ENCODE measurements at regions not wholly inside any gene's neighbourhood (a gene's known extent, or its start where the extent isn't known, plus 50 kb on each side); places are given as distances from the start of the nearest gene placed in this dataset.

DNA sequence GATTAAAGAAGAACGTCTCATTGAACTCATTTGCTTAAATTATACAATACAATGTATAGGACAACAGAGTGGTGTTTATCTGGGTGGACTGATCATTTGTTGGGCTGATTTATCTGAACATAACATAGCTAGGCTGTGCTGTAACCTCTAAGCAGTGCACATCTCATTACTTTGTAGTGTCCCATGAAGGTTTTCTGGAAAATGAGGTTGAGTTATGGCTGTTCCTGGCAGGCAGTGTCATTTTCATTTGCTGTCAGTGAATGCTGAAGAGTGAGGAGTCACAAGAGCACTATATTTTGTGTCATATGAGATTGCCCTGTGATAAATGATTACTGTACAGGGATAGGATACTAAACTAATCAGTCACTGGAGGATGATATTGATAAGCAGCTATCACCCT is 340.2 kb downstream of the HS3ST3B1 start:
- no peak overlapping the region for H2AFZ ChIP-seq (ENCODE audit: low read depth, low read length)
- no peaks in the 10 kb centered on the region for H3K9me3 ChIP-seq (ENCODE audit: insufficient read depth, low read length)
- no peaks in the 10 kb centered on the region for H3K36me3 ChIP-seq (replicated peaks; ENCODE audit: low read depth, low read length)

DNA sequence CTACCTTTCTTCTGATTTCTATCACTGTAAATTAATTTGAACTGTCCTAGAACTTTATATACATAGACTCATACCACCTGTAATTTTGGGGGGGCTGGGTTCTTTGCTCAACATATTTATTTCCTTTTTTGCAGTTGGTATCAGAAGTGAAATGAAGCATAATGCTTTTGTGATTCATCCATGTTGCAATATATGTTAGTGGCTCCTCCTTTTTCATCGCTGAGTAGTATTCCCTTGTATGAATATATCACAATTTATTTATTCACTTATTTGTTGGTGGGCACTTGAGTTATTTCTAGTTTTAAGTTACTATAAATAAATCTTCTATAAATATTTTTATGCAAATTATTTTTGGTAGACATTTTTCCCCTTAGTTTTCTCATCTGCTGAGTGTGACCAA is 336.4 kb downstream of the HS3ST3B1 start:
- H3K9ac ChIP-seq (ENCODE audit: low read length), result no peak overlapping the region
- H4K20me1 ChIP-seq (ENCODE audit: insufficient read depth, low read length), result no peaks in the 10 kb centered on the region
- H3K79me2 ChIP-seq (ENCODE audit: low read length), result no peaks in the 10 kb centered on the region
- no peak for TF ChIP-seq EZH2phosphoT487 (IDR thresholded peaks at IDR 0.05; ENCODE audit: low read depth)
- TF ChIP-seq, protein P1, sequence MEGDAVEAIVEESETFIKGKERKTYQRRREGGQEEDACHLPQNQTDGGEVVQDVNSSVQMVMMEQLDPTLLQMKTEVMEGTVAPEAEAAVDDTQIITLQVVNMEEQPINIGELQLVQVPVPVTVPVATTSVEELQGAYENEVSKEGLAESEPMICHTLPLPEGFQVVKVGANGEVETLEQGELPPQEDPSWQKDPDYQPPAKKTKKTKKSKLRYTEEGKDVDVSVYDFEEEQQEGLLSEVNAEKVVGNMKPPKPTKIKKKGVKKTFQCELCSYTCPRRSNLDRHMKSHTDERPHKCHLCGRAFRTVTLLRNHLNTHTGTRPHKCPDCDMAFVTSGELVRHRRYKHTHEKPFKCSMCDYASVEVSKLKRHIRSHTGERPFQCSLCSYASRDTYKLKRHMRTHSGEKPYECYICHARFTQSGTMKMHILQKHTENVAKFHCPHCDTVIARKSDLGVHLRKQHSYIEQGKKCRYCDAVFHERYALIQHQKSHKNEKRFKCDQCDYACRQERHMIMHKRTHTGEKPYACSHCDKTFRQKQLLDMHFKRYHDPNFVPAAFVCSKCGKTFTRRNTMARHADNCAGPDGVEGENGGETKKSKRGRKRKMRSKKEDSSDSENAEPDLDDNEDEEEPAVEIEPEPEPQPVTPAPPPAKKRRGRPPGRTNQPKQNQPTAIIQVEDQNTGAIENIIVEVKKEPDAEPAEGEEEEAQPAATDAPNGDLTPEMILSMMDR (IDR thresholded peaks at IDR 0.05; ENCODE audit: low read depth, low read length), result no peak
- H3K36me3 ChIP-seq (replicated peaks; ENCODE audit: low read depth, low read length), result no peaks in the 10 kb centered on the region
- no peak overlapping the region for H3K4me3 ChIP-seq (ENCODE audit: low read length)
- no peaks in the 10 kb centered on the region for H3K4me1 ChIP-seq (ENCODE audit: low read length)
- H2AFZ ChIP-seq (ENCODE audit: low read depth, low read length), result no peak overlapping the region
- H3K27ac ChIP-seq (ENCODE audit: low read length), result no peak overlapping the region
- H3K9me3 ChIP-seq (ENCODE audit: insufficient read depth, low read length), result no peaks in the 10 kb centered on the region
- no peak overlapping the region for H3K4me2 ChIP-seq (ENCODE audit: low read length)
- no peaks in the 10 kb centered on the region for H3K27me3 ChIP-seq (ENCODE audit: low read depth, low read length)

More for the DNA sequence above, 340.2 kb downstream of the HS3ST3B1 start:
- Histone ChIP-seq H3K4me3 (ENCODE audit: low read length) (no peak overlapping the region), H3K79me2 (ENCODE audit: low read length) (no peaks in the 10 kb centered on the region), H4K20me1 (ENCODE audit: insufficient read depth, low read length) (no peaks in the 10 kb centered on the region), H3K4me2 (ENCODE audit: low read length) (no peak overlapping the region), H3K27me3 (ENCODE audit: low read depth, low read length) (no peaks in the 10 kb centered on the region), H3K27ac (ENCODE audit: low read length) (no peak overlapping the region), H3K4me1 (ENCODE audit: low read length) (no peaks in the 10 kb centered on the region), H3K9ac (ENCODE audit: low read length) (no peak overlapping the region)
- TF ChIP-seq, protein P1 (IDR thresholded peaks at IDR 0.05; ENCODE audit: low read depth, low read length), result no peak
- no peak for TF ChIP-seq EZH2phosphoT487 (IDR thresholded peaks at IDR 0.05; ENCODE audit: low read depth)

DNA sequence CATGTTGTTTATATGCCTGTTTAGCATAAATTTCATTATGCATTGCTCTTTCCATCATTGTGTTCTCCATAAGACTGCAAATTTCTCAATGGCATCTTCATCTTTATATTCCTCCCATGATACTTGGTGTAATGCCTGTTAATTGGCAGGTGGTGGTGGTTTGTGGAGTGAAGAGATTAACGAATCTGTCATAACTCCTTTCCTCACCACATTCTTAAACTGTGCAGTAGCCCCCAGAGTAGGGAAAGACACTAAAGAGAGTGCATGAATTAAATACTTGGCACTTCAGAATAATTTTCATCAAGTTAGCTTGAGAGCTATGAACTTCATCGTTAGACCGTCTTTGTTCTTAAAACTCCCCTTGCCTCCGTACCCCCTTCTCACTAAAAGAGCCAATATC is 329.7 kb downstream of the HS3ST3B1 start:
- no peaks in the 10 kb centered on the region for H3K9me3 ChIP-seq (ENCODE audit: insufficient read depth, low read length)
- TF ChIP-seq EZH2phosphoT487 (IDR thresholded peaks at IDR 0.05; ENCODE audit: low read depth), result no peak
- TF ChIP-seq, protein P1 (IDR thresholded peaks at IDR 0.05; ENCODE audit: low read depth, low read length), result no peak
- H3K79me2 ChIP-seq (ENCODE audit: low read length), result no peaks in the 10 kb centered on the region
- no peak overlapping the region for H2AFZ ChIP-seq (ENCODE audit: low read depth, low read length)
- H3K4me2 ChIP-seq (ENCODE audit: low read length), result no peak overlapping the region
- H3K4me1 ChIP-seq (ENCODE audit: low read length), result no peaks in the 10 kb centered on the region
- H3K36me3 ChIP-seq (replicated peaks; ENCODE audit: low read depth, low read length), result no peaks in the 10 kb centered on the region
- H3K27me3 ChIP-seq (ENCODE audit: low read depth, low read length), result no peaks in the 10 kb centered on the region
- H4K20me1 ChIP-seq (ENCODE audit: insufficient read depth, low read length), result no peaks in the 10 kb centered on the region
- H3K27ac ChIP-seq (ENCODE audit: low read length), result no peak overlapping the region
- no peak overlapping the region for H3K4me3 ChIP-seq (ENCODE audit: low read length)
- no peak overlapping the region for H3K9ac ChIP-seq (ENCODE audit: low read length)

DNA sequence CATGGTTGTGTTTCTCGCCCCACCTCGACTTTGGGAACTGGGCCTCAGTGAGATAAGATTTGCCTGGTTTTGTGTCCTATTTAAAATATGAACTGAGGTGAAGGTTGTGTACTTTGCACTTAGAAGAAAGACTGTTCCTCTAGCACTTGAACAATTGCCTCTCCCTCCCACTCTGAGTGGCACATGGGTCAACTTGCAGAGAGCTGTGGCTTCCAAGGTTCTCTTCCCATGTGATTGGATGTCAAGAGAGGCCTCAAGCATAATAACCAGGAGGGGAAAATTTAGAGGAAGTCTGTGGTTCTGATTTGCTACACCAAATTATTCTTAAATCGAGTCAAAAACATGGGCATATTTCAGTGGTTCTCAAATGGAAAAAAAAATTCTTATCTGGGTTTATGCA is 329.2 kb downstream of the HS3ST3B1 start:
- H3K79me2 ChIP-seq (ENCODE audit: low read length), result no peaks in the 10 kb centered on the region
- H3K9me3 ChIP-seq (ENCODE audit: insufficient read depth, low read length), result no peaks in the 10 kb centered on the region
- H3K9ac ChIP-seq (ENCODE audit: low read length), result no peak overlapping the region
- H4K20me1 ChIP-seq (ENCODE audit: insufficient read depth, low read length), result no peaks in the 10 kb centered on the region
- no peaks in the 10 kb centered on the region for H3K36me3 ChIP-seq (replicated peaks; ENCODE audit: low read depth, low read length)
- TF ChIP-seq, protein P1 (IDR thresholded peaks at IDR 0.05; ENCODE audit: low read depth, low read length), result no peak
- TF ChIP-seq EZH2phosphoT487 (IDR thresholded peaks at IDR 0.05; ENCODE audit: low read depth), result no peak
- H3K4me2 ChIP-seq (ENCODE audit: low read length), result no peak overlapping the region
- H3K4me3 ChIP-seq (ENCODE audit: low read length), result no peak overlapping the region
- H3K27ac ChIP-seq (ENCODE audit: low read length), result no peak overlapping the region
- no peaks in the 10 kb centered on the region for H3K27me3 ChIP-seq (ENCODE audit: low read depth, low read length)
- no peaks in the 10 kb centered on the region for H3K4me1 ChIP-seq (ENCODE audit: low read length)
- H2AFZ ChIP-seq (ENCODE audit: low read depth, low read length), result no peak overlapping the region
